Tibial nerve (tissue), 4 donors: ENCODE measurements at regions not wholly inside any gene's neighbourhood (a gene's known extent, or its start where the extent isn't known, plus 50 kb on each side); places are given as distances from the start of the nearest gene placed in this dataset.

Experiments used
- EP300 ChIP-seq, 2 donors: sonication (generic); formaldehyde crosslinking; IDR thresholded peaks; one replicate each; pipeline ENCODE4 v1.6.1; 2017; ENCODE audit warnings: antibody characterized with exemption in 2 of 2, mild to moderate bottlenecking in 1 of 2
- POLR2A ChIP-seq, 2 donors: fragments of 450-650 bp; IDR thresholded peaks; one replicate each; pipeline ENCODE4 v1.6.1; 2017; ENCODE audit warnings: antibody characterized with exemption in 2 of 2, mild to moderate bottlenecking in 2 of 2, moderate library complexity in 2 of 2
- TF ChIP-seq, protein P1 (sequence below), 5 experiments: fragments of 200-600 bp in 3 of 5; fragments of 450-650 bp in 2 of 5; sonication (generic) in 3 of 5; IDR thresholded peaks; one replicate each; pipeline ENCODE4 v1.5.1; 2016 to 2019; ENCODE audit warnings: antibody characterized with exemption in 5 of 5, mild to moderate bottlenecking in 3 of 5, moderate library complexity in 2 of 5

DNA sequence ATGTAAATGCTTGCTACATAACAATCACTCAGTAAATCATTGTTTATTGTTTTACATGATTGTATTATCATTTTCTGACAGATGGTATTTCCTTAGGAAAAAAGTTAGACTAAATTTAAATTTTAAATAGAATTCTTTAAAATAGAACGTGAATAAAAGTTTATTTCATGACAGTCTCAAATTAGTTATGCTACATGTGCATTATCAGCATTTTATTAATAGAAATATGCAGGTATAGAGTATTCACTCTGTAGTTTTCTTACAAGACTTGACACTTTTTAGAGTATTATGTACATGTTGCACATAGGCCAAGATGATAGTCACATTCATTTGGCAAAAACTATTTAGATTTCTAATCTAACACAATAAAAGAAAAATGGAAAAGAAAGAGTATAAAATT, 213.3 kb upstream of the SPRY1 start:
- TF ChIP-seq POLR2A (IDR thresholded peaks at IDR 0.05) (no peak), EP300 (IDR thresholded peaks at IDR 0.05) (no peak)
- TF ChIP-seq, protein P1, sequence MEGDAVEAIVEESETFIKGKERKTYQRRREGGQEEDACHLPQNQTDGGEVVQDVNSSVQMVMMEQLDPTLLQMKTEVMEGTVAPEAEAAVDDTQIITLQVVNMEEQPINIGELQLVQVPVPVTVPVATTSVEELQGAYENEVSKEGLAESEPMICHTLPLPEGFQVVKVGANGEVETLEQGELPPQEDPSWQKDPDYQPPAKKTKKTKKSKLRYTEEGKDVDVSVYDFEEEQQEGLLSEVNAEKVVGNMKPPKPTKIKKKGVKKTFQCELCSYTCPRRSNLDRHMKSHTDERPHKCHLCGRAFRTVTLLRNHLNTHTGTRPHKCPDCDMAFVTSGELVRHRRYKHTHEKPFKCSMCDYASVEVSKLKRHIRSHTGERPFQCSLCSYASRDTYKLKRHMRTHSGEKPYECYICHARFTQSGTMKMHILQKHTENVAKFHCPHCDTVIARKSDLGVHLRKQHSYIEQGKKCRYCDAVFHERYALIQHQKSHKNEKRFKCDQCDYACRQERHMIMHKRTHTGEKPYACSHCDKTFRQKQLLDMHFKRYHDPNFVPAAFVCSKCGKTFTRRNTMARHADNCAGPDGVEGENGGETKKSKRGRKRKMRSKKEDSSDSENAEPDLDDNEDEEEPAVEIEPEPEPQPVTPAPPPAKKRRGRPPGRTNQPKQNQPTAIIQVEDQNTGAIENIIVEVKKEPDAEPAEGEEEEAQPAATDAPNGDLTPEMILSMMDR (IDR thresholded peaks at IDR 0.05) = no peak
